Osteoblast (primary cell): ENCODE measurements at regions not wholly inside any gene's neighbourhood (a gene's known extent, or its start where the extent isn't known, plus 50 kb on each side); places are given as distances from the start of the nearest gene placed in this dataset.

ENCODE experiments used
- DNase-seq: peaks from one replicate; pipeline ENCODE4 v3.0.0; 2011; ENCODE audit warnings: low spot score, mixed read lengths; ENCODE audit not compliant: insufficient read length; ENCODE audit errors: missing footprints
- H2AFZ ChIP-seq: 2 replicates; pipeline ENCODE4 v1.6.0; 2011; ENCODE audit warnings: mild to moderate bottlenecking, low read length
- H3K27ac ChIP-seq: 2 replicates; pipeline ENCODE4 v1.5.1; 2011; ENCODE audit warnings: mild to moderate bottlenecking, low read depth, low read length, moderate library complexity
- H3K27me3 ChIP-seq: 2 replicates; pipeline ENCODE4 v1.6.0; 2012; ENCODE audit warnings: mild to moderate bottlenecking, control low read depth, inconsistent platforms, low read length, moderate library complexity; ENCODE audit not compliant: insufficient read depth
- H3K36me3 ChIP-seq: 2 replicates; pipeline ENCODE4 v1.5.1; 2011; ENCODE audit warnings: mild to moderate bottlenecking, low read length, control low read depth, moderate library complexity; ENCODE audit not compliant: insufficient read depth
- H3K4me1 ChIP-seq: 2 replicates; pipeline ENCODE4 v1.5.1; 2011; ENCODE audit warnings: mild to moderate bottlenecking, low read length, control low read depth, moderate library complexity; ENCODE audit not compliant: insufficient read depth
- H3K4me2 ChIP-seq: 2 replicates; pipeline ENCODE4 v1.6.0; 2011; ENCODE audit warnings: mild to moderate bottlenecking, low read length; ENCODE audit not compliant: insufficient read depth
- H3K4me3 ChIP-seq: fragments of 200-600 bp; sonication (generic); 3 replicates; pipeline ENCODE4 v1.5.1; 2012; ENCODE audit warnings: mild to moderate bottlenecking, low read length, inconsistent platforms; ENCODE audit not compliant: insufficient read depth
- H3K79me2 ChIP-seq: 2 replicates; pipeline ENCODE4 v1.6.0; 2012; ENCODE audit warnings: mild to moderate bottlenecking, low read length, control low read depth, inconsistent platforms; ENCODE audit not compliant: insufficient read depth
- H3K9me3 ChIP-seq: 2 replicates; pipeline ENCODE4 v1.5.1; 2011; ENCODE audit warnings: low read depth, low read length, control low read depth
- H4K20me1 ChIP-seq: 2 replicates; pipeline ENCODE4 v1.6.0; 2012; ENCODE audit warnings: mild to moderate bottlenecking, low read length, control low read depth; ENCODE audit not compliant: insufficient read depth
- TF ChIP-seq, protein P1 (sequence below): IDR thresholded peaks from 2 replicates; pipeline ENCODE4 v1.5.1; 2011; ENCODE audit warnings: mild to moderate bottlenecking, low read depth, low read length, moderate library complexity; ENCODE audit errors: extremely low read depth

DNA sequence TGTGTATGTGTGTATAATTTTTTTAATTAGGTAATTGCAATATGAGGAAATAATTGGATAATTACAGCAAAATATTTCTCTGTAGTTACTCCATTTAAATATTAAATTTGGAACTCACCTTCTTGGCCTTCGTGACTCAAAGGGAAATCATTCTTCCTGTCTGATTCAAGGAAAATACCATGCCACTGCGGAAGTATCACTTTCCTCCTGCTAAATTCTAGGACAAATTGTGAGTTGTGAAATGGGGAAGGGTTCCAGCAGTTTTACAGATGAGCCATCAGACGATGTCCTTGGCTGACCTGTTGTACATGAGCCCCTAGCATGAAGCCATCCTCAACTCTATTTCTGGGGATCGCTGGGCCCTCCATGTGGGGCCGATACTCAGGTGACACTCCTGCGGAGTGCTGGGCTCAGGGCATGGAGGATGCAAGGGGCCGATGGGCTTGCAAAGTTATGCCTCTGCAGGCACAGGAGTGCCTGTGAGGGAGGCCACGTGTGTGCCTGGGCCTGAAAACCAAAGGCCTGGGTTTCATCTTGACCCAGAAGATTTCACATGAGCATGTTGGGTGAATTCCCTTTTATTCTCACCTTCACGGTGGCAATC is 179.6 kb upstream of the TCERG1L start:
- H3K9me3 ChIP-seq, result peaks cover 2% of the 10 kb centered on the region
- no peak overlapping the region for H3K27ac ChIP-seq
- H3K27me3 ChIP-seq, result no peaks in the 10 kb centered on the region
- H3K4me3 ChIP-seq, result no peak overlapping the region
- no peaks in the 10 kb centered on the region for H3K79me2 ChIP-seq
- H3K4me1 ChIP-seq, result no peaks in the 10 kb centered on the region
- H2AFZ ChIP-seq, result no peak overlapping the region
- no peaks in the 10 kb centered on the region for H3K36me3 ChIP-seq
- no peak for DNase-seq
- no peak overlapping the region for H3K4me2 ChIP-seq
- TF ChIP-seq, protein P1, sequence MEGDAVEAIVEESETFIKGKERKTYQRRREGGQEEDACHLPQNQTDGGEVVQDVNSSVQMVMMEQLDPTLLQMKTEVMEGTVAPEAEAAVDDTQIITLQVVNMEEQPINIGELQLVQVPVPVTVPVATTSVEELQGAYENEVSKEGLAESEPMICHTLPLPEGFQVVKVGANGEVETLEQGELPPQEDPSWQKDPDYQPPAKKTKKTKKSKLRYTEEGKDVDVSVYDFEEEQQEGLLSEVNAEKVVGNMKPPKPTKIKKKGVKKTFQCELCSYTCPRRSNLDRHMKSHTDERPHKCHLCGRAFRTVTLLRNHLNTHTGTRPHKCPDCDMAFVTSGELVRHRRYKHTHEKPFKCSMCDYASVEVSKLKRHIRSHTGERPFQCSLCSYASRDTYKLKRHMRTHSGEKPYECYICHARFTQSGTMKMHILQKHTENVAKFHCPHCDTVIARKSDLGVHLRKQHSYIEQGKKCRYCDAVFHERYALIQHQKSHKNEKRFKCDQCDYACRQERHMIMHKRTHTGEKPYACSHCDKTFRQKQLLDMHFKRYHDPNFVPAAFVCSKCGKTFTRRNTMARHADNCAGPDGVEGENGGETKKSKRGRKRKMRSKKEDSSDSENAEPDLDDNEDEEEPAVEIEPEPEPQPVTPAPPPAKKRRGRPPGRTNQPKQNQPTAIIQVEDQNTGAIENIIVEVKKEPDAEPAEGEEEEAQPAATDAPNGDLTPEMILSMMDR, result no peak
- H4K20me1 ChIP-seq, result no peaks in the 10 kb centered on the region

DNA sequence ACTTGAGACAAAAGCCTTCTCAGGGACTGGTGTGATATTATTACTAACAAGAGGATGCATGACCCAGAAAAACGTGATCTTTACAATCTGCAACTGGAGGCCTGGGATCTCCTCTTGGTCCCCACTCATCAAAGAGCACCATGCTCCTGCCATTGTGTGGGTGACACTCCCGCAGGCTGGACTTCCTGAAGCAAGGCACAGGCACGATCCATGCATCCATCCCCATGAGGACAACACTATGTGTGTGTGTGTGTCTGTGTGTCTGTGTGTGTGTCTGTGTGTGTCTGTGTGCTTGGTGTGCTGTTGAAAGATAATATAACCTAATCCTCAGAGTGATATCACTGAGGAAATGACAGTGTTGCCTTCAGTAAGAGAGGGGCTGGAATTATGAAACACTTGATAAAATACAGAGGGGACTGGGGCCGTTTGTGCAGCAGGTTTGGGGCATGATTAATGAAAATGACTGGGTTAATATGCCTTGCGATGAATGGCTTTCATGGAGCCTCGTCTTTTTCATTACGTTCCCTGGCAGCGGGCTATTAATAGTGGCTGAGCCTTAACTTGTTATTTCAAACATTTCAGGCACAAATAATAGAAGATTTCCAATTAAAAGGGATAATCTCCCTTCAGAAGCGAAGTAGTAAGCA is 180.8 kb upstream of the TCERG1L start:
- Histone ChIP-seq H3K4me2 (no peak overlapping the region), H3K4me3 (no peak overlapping the region), H3K9me3 (peaks cover 2% of the 10 kb centered on the region), H3K27ac (no peak overlapping the region), H4K20me1 (no peaks in the 10 kb centered on the region), H3K79me2 (no peaks in the 10 kb centered on the region), H2AFZ (no peak overlapping the region), H3K36me3 (no peaks in the 10 kb centered on the region), H3K4me1 (no peaks in the 10 kb centered on the region), H3K27me3 (no peaks in the 10 kb centered on the region)
- TF ChIP-seq, protein P1, result no peak
- no peak for DNase-seq

DNA sequence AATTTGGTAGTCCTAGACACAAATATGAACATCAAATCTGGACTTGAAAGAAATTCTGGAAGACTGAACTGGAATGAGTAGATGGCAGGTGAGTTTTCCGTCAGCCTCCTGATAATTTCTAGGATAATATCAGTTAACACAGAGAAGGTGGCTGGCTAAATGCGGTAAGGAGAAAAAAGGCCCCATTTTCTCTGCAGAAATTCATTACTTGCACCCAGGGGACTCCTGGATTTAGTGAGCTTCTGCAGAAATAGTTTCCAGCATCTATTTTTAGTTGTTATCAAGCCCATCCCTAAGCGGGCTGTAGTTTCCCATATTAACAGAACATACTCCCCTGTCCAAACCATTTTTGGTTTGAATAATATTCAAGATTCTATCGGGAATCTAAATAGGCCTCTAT is 181.9 kb upstream of the TCERG1L start:
- no peaks in the 10 kb centered on the region for H3K27me3 ChIP-seq
- H3K36me3 ChIP-seq, result no peaks in the 10 kb centered on the region
- peaks cover 2% of the 10 kb centered on the region for H3K9me3 ChIP-seq
- H3K4me1 ChIP-seq, result no peaks in the 10 kb centered on the region
- no peaks in the 10 kb centered on the region for H3K79me2 ChIP-seq
- H2AFZ ChIP-seq, result no peak overlapping the region
- H3K4me2 ChIP-seq, result no peak overlapping the region
- no peaks in the 10 kb centered on the region for H4K20me1 ChIP-seq
- no peak for DNase-seq
- no peak overlapping the region for H3K4me3 ChIP-seq
- no peak overlapping the region for H3K27ac ChIP-seq
- TF ChIP-seq, protein P1, result no peak

DNA sequence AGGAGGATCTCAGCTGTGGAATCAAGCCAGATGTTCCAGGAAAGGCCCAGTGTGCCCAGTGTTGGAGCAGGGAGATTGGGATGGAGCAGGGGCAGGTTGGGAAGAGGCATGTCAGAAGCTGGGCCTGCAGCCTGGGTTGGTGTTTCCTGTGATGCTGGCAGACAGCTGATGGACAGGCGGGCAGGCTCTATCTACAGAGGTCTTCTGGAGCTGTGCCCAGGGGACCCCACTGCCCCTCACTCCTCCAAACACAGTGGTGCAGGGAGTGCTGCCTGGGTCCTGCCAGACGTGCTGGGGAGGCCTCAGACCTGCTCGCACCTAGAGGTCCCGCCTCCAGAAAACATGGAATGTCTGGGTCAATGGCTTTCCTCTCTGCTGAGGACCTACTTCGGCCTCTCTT is 182.9 kb upstream of the TCERG1L start:
- H3K4me3 ChIP-seq, result no peak overlapping the region
- H3K79me2 ChIP-seq, result no peaks in the 10 kb centered on the region
- H3K4me1 ChIP-seq, result no peaks in the 10 kb centered on the region
- H4K20me1 ChIP-seq, result no peaks in the 10 kb centered on the region
- DNase-seq, result no peak
- H3K4me2 ChIP-seq, result no peak overlapping the region
- no peak overlapping the region for H3K27ac ChIP-seq
- H3K36me3 ChIP-seq, result no peaks in the 10 kb centered on the region
- TF ChIP-seq, protein P1, result no peak
- peaks cover 2% of the 10 kb centered on the region for H3K9me3 ChIP-seq
- no peak overlapping the region for H2AFZ ChIP-seq
- no peaks in the 10 kb centered on the region for H3K27me3 ChIP-seq
